K562 (cell line): ENCODE measurements at regions not wholly inside any gene's neighbourhood (a gene's known extent, or its start where the extent isn't known, plus 50 kb on each side); places are given as distances from the start of the nearest gene placed in this dataset.

Experiments used
- BRD4 ChIP-seq: fragments of 200-600 bp; sonication (generic); IDR thresholded peaks from 2 replicates; pipeline ENCODE4 v1.6.1; 2017; ENCODE audit warnings: inconsistent platforms
- CBFA2T2 ChIP-seq: fragments of 450-650 bp; conservative IDR thresholded peaks from 2 replicates; pipeline ENCODE4 v1.6.1; 2017; ENCODE audit warnings: mild to moderate bottlenecking
- E2F6 ChIP-seq, 2 experiments: IDR thresholded peaks; 2 replicates each; pipeline ENCODE4 v1.6.1; 2011; ENCODE audit warnings: borderline replicate concordance in 1 of 2, control low read depth in 1 of 2, low read depth in 1 of 2, low read length in 1 of 2, mild to moderate bottlenecking in 1 of 2, mixed read lengths in 1 of 2, moderate library complexity in 1 of 2; ENCODE audit not compliant: insufficient read depth in 1 of 2, insufficient read length in 1 of 2, poor library complexity in 1 of 2, severe bottlenecking in 1 of 2; ENCODE audit errors: extremely low read depth in 1 of 2
- POLR2B ChIP-seq: fragments of 450-650 bp; IDR thresholded peaks from 2 replicates; pipeline ENCODE4 v1.6.1; 2018; ENCODE audit warnings: low read depth; ENCODE audit not compliant: partially characterized antibody
- RBM39 ChIP-seq: fragments of 200-400 bp; formaldehyde crosslinking; optimal IDR thresholded peaks from 2 replicates; pipeline ENCODE3; 2018; ENCODE audit warnings: low read depth, low read length
- SAFB2 ChIP-seq: fragments of 200-400 bp; formaldehyde crosslinking; IDR thresholded peaks from 2 replicates; pipeline ENCODE4 v1.6.1; 2018; ENCODE audit warnings: borderline replicate concordance, low read length, low read depth, moderate library complexity; ENCODE audit not compliant: severe bottlenecking
- TAF7 ChIP-seq: fragments of 450-650 bp; IDR thresholded peaks from 2 replicates; pipeline ENCODE4 v1.6.1; 2016; ENCODE audit warnings: missing genetic modification characterization, missing compliant biosample characterization
- USF1 ChIP-seq: sonication (generic); formaldehyde crosslinking; IDR thresholded peaks from 2 replicates; pipeline ENCODE4 v1.9.0; 2022; ENCODE audit warnings: mild to moderate bottlenecking, missing genetic modification reagents
- ZHX1 ChIP-seq: fragments of 150-350 bp; conservative IDR thresholded peaks from 2 replicates; pipeline ENCODE4 v1.6.1; 2014; ENCODE audit warnings: low read length
- ZKSCAN3 ChIP-seq: fragments of 250-450 bp; sonication (Bioruptor Pico); IDR thresholded peaks from 2 replicates; pipeline ENCODE4 v1.4.0; 2020

- TF ChIP-seq E2F6 (IDR thresholded peaks at IDR 0.05; ENCODE audit: borderline replicate concordance in 1 of 2, extremely low read depth in 1 of 2, insufficient read depth in 1 of 2, insufficient read length in 1 of 2, low read depth in 1 of 2, low read length in 1 of 2, poor library complexity in 1 of 2, severe bottlenecking in 1 of 2) (no peak), POLR2B (no peak), USF1 (CRISPR knock-in tag) (no peak), CBFA2T2 (no peak), ZKSCAN3 (CRISPR knock-in tag) (no peak), TAF7 (tag) (no peak), BRD4 (no peak), ZHX1 (no peak), RBM39 (no peak), SAFB2 (no peak)
Observed at GRCh38 chr4:29722253-29722652, 997.9 kb upstream of the PCDH7 start (continued).
